ENCODE measurements at regions not wholly inside any gene's neighbourhood (a gene's known extent, or its start where the extent isn't known, plus 50 kb on each side); places are given as distances from the start of the nearest gene placed in this dataset.
A peak's percentile ranks its signal among the peaks of the same experiment; 100 is the strongest.

GRCh38 chr2:47265158-47265557, 88.8 kb upstream of the CALM2 start:
- intact Hi-C loops (cut with DNase I) = no loop called here
- no peaks in the 10 kb centered on the region for H3K9me3 ChIP-seq
- peaks cover 0 to 25% (median 6%) of the 10 kb centered on the region in 4 donors for H3K4me1 ChIP-seq
- ATAC-seq (peak; percentile 53 to 83 (median 66)), DNase-seq (no peak)
- no peak overlapping the region for H3K27ac ChIP-seq
- no peak overlapping the region for H3K4me3 ChIP-seq
- H3K27me3 ChIP-seq = no peaks in the 10 kb centered on the region
- no peaks in the 10 kb centered on the region for H3K36me3 ChIP-seq
- no peak for TF ChIP-seq POLR2A (IDR thresholded peaks at IDR 0.05)
- 23% methylated on average over 8 of the region's 8 CpGs for WGBS (ENCODE audit: insufficient coverage, low coverage, low lambda C conversion rate, missing lambda C conversion rate)

GRCh38 chr2:47264686-47265085, 88.4 kb upstream of the CALM2 start:
- ATAC-seq = peak in 2 of 4 donors; percentile 15 to 23
- WGBS (ENCODE audit: insufficient coverage, low coverage, low lambda C conversion rate, missing lambda C conversion rate) = 78% methylated on average over 6 of the region's 8 CpGs
- no peaks in the 10 kb centered on the region for H3K27me3 ChIP-seq

GRCh38 chr2:47264143-47264542, 87.8 kb upstream of the CALM2 start:
- no peaks in the 10 kb centered on the region for H3K9me3 ChIP-seq
- 63% methylated on average over 2 of the region's 8 CpGs for WGBS (ENCODE audit: insufficient coverage, low coverage, low lambda C conversion rate, missing lambda C conversion rate)
- H3K27ac ChIP-seq = no peak overlapping the region
- no peak for TF ChIP-seq POLR2A (IDR thresholded peaks at IDR 0.05)
- TF ChIP-seq CTCF (IDR thresholded peaks at IDR 0.05) = no peak
- H3K4me3 ChIP-seq = no peak overlapping the region
- ATAC-seq (peak in 1 of 4 donors; percentile 4), DNase-seq (no peak)
- no peaks in the 10 kb centered on the region for H3K27me3 ChIP-seq
- intact Hi-C loops (cut with DNase I) = no loop called here
- peaks cover 0 to 20% (median 6%) of the 10 kb centered on the region in 4 donors for H3K4me1 ChIP-seq
- no peaks in the 10 kb centered on the region for H3K36me3 ChIP-seq

More at GRCh38 chr2:47264686-47265085, 88.4 kb upstream of the CALM2 start:
- H3K4me3 ChIP-seq = no peak overlapping the region
- no peak for DNase-seq
- no peaks in the 10 kb centered on the region for H3K9me3 ChIP-seq
- H3K27ac ChIP-seq = no peak overlapping the region
- peaks cover 0 to 25% (median 6%) of the 10 kb centered on the region in 4 donors for H3K4me1 ChIP-seq
- TF ChIP-seq CTCF (IDR thresholded peaks at IDR 0.05) = no peak
- no peak for TF ChIP-seq POLR2A (IDR thresholded peaks at IDR 0.05)
- intact Hi-C loops (cut with DNase I) = no loop called here
- no peaks in the 10 kb centered on the region for H3K36me3 ChIP-seq

- intact Hi-C loops (cut with DNase I) = no loop called here
- Histone ChIP-seq H3K4me1 (peaks cover 0 to 14% (median 6%) of the 10 kb centered on the region in 4 donors), H3K36me3 (no peaks in the 10 kb centered on the region), H3K9me3 (no peaks in the 10 kb centered on the region), H3K27me3 (no peaks in the 10 kb centered on the region), H3K4me3 (no peak overlapping the region), H3K27ac (no peak overlapping the region)
- TF ChIP-seq CTCF (IDR thresholded peaks at IDR 0.05) (no peak), POLR2A (IDR thresholded peaks at IDR 0.05) (no peak)
- DNase-seq = no peak
- 85% methylated on average over 4 of the region's 5 CpGs for whole genome bisulfite sequencing (ENCODE audit: insufficient coverage, low coverage, low lambda C conversion rate, missing lambda C conversion rate)
- no peak for ATAC-seq
These were observed 86.3 kb upstream of the CALM2 start for GRCh38 chr2:47262657-47263056.

- intact Hi-C loops (cut with DNase I) = no loop called here
- DNase-seq = no peak
- Histone ChIP-seq H3K4me1 (peaks cover 0 to 14% (median 6%) of the 10 kb centered on the region in 4 donors), H3K4me3 (no peak overlapping the region), H3K27me3 (no peaks in the 10 kb centered on the region), H3K36me3 (no peaks in the 10 kb centered on the region), H3K9me3 (no peaks in the 10 kb centered on the region), H3K27ac (no peak overlapping the region)
- TF ChIP-seq POLR2A (IDR thresholded peaks at IDR 0.05) (no peak), CTCF (IDR thresholded peaks at IDR 0.05) (no peak)
- ATAC-seq = no peak
- 74% methylated on average over 3 of the region's 3 CpGs for WGBS (ENCODE audit: insufficient coverage, low coverage, low lambda C conversion rate, missing lambda C conversion rate)
These were observed 84.7 kb upstream of the CALM2 start for GRCh38 chr2:47260971-47261370.

Measured in right lobe of liver (tissue), 6 donors.